GM12864 (cell line): ENCODE measurements at regions not wholly inside any gene's neighbourhood (a gene's known extent, or its start where the extent isn't known, plus 50 kb on each side); places are given as distances from the start of the nearest gene placed in this dataset.
A peak's percentile ranks its signal among the peaks of the same experiment; 100 is the strongest.
"Not testable (repeated sequence)": the region's sequence is repeated elsewhere in the genome, so short reads cannot be mapped to it uniquely, and the experiment has no call there.

Experiments
- DNase-seq: peaks from one replicate; pipeline ENCODE4 v3.0.0-alpha.2; 2011; ENCODE audit warnings: low read depth
- H3K4me3 ChIP-seq: 2 replicates; pipeline ENCODE4 v1.5.1; 2011; ENCODE audit warnings: mild to moderate bottlenecking, low read depth, low read length, control low read depth
- TF ChIP-seq, protein P1 (sequence below): IDR thresholded peaks from 2 replicates; pipeline ENCODE4 v1.5.1; 2011; ENCODE audit warnings: low read depth, mild to moderate bottlenecking, moderate library complexity, low read length, control low read depth, inconsistent platforms; ENCODE audit errors: missing control alignments

DNA sequence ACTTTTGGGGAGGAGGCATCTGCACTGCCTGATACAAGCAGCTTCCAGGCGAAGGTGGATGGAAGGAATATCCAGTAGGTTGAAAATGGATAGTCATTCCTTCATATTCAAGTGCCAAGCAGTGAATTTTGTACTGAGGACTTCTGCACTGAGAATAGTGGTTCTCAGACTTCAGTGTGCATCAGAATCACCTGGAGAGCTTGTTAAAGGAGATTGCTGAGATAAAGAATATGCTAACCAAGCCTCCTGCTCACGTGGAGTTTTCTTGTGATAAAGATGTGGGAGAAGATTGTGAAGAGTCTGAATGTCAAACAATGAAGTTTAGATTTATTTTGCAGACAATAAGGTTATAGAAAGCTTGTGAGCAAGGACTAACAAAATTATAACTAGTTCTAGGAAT lies 97.8 kb downstream of the HFE start:
- DNase-seq, result no peak
- TF ChIP-seq, protein P1, sequence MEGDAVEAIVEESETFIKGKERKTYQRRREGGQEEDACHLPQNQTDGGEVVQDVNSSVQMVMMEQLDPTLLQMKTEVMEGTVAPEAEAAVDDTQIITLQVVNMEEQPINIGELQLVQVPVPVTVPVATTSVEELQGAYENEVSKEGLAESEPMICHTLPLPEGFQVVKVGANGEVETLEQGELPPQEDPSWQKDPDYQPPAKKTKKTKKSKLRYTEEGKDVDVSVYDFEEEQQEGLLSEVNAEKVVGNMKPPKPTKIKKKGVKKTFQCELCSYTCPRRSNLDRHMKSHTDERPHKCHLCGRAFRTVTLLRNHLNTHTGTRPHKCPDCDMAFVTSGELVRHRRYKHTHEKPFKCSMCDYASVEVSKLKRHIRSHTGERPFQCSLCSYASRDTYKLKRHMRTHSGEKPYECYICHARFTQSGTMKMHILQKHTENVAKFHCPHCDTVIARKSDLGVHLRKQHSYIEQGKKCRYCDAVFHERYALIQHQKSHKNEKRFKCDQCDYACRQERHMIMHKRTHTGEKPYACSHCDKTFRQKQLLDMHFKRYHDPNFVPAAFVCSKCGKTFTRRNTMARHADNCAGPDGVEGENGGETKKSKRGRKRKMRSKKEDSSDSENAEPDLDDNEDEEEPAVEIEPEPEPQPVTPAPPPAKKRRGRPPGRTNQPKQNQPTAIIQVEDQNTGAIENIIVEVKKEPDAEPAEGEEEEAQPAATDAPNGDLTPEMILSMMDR, result no peak
- no peak overlapping the region for H3K4me3 ChIP-seq

- TF ChIP-seq, protein P1, result no peak
- H3K4me3 ChIP-seq, result no peak overlapping the region
- DNase-seq, result no peak
Observed at GRCh38 chr6:26185802-26186201, 98.6 kb downstream of the HFE start.

GRCh38 chr6:26186652-26187051 lies 99.4 kb downstream of the HFE start:
- H3K4me3 ChIP-seq, result no peak overlapping the region

GRCh38 chr6:26187292-26187691 lies 100.1 kb downstream of the HFE start:
- H3K4me3 ChIP-seq, result no peak overlapping the region

More at GRCh38 chr6:26186652-26187051, 99.4 kb downstream of the HFE start:
- no peak for DNase-seq
- TF ChIP-seq, protein P1, result no peak

DNA sequence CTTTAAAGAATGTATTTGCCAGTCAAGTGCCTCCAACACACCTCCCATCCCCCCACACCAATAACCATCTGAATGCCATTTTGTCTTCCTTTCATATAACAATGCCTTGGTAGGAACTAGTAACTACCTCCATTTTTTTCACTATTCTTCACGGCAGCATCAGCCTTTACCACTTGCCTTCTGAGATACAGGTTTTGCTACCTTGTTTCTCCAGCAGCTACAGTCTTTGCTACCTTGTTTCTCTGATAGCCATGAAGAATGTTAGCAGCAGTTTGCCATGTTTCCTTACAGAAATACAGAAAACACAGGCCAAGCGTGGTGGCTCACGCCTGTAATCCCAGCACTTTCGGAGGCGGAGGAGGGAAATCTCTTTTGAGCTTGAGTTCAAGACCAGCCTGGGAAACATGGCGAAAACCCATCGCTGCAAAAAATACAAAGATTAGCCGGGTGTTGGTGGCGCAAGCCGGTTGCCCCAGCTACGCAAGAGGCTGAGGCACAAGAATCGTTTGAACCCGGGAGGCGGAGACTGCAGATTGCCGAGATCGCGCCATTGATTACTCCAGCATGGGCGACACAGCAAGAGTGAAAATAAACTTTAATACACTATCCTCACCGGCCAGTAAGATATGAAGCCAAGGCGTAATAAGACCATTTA lies 100.9 kb downstream of the HFE start:
- H3K4me3 ChIP-seq, result peak overlapping the region; percentile 65
- TF ChIP-seq, protein P1, result no peak
- no peak for DNase-seq

More at GRCh38 chr6:26187292-26187691, 100.1 kb downstream of the HFE start:
- TF ChIP-seq, protein P1, result no peak
- DNase-seq, result no peak

DNA sequence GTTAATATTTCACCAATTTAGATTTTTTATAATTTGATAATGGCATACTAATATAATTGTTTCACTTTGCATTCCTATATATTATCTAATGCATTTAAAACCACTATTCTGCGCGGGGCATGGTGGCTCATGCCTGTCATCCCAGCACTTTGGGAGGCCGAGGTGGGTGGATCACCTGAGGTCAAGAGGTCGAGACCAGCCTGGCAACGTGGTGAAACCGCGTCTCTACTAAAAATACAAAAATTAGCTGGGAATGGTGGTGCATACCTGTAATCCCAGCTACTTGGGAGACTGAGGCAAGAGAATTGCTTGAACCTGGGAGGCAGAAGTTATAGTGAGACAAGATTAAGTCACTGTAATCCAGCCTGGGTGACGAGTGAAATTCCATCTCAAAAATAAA lies 104.3 kb downstream of the HFE start:
- not testable (repeated sequence) for DNase-seq, H3K4me3 ChIP-seq

- no peak for DNase-seq
- H3K4me3 ChIP-seq, result peak overlapping the region; percentile 11; the same call in 1 of the 2 replicates
- TF ChIP-seq, protein P1, result no peak
Observed at GRCh38 chr6:26193467-26194328, 106.5 kb downstream of the HFE start.
